AG09319 (cell line): ENCODE measurements at regions not wholly inside any gene's neighbourhood (a gene's known extent, or its start where the extent isn't known, plus 50 kb on each side); places are given as distances from the start of the nearest gene placed in this dataset.

Experiments used
- DNase-seq: peaks from one replicate; pipeline ENCODE4 v3.0.0-alpha.2; 2010; ENCODE audit warnings: low read depth; ENCODE audit errors: extremely low read depth
- TF ChIP-seq, protein P1 (sequence below): IDR thresholded peaks from 2 replicates; pipeline ENCODE4 v1.5.1; 2011; ENCODE audit warnings: low read depth, mild to moderate bottlenecking, inconsistent platforms, low read length, moderate library complexity

DNA sequence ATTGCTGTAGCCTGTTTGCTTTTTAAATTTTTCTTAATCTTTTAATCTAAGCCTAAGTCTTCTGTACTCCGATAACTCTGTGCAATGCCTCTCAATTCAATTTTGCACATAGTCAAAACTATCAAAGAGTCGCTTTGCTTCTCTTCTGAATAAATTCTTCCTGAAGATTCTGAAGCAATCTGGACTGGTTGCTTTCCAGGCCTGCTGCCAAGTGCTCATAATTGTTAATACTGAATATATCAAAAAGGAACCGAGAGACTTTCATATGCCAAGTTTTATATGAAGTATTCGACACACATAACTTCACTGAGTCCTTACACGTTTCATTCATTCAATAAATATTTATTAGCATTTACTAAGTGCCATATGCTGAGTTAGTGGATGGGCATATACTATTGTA, 91.3 kb downstream of the EDNRB start:
- TF ChIP-seq, protein P1, sequence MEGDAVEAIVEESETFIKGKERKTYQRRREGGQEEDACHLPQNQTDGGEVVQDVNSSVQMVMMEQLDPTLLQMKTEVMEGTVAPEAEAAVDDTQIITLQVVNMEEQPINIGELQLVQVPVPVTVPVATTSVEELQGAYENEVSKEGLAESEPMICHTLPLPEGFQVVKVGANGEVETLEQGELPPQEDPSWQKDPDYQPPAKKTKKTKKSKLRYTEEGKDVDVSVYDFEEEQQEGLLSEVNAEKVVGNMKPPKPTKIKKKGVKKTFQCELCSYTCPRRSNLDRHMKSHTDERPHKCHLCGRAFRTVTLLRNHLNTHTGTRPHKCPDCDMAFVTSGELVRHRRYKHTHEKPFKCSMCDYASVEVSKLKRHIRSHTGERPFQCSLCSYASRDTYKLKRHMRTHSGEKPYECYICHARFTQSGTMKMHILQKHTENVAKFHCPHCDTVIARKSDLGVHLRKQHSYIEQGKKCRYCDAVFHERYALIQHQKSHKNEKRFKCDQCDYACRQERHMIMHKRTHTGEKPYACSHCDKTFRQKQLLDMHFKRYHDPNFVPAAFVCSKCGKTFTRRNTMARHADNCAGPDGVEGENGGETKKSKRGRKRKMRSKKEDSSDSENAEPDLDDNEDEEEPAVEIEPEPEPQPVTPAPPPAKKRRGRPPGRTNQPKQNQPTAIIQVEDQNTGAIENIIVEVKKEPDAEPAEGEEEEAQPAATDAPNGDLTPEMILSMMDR: no peak
- no peak for DNase-seq

GRCh38 chr13:77820431-77821149, 98.0 kb downstream of the EDNRB start:
- TF ChIP-seq, protein P1: no peak
- no peak for DNase-seq

DNA sequence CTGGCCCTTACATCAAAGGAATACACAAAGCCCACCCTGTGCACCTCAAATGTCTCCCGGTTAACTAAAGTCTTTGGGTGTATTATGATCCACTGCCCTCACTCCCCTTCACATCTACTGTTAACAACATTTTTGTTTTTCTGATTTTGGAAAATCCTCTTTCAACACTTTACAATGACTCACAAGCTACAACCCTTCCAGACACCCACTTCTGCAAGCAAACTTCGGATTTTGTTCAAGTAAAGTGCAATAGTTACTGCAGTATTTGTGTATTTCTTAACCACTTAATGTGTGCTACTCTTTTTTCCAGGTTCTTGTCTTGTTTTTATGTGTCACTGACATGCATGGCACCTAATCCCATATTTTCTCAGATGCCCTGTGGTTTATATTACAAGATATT, 101.1 kb downstream of the EDNRB start:
- TF ChIP-seq, protein P1: no peak
- DNase-seq: no peak

- no peak for DNase-seq
- TF ChIP-seq, protein P1: no peak
Measured at GRCh38 chr13:77815330-77815729, 103.3 kb downstream of the EDNRB start.
